ENCODE measurements at regions not wholly inside any gene's neighbourhood (a gene's known extent, or its start where the extent isn't known, plus 50 kb on each side); places are given as distances from the start of the nearest gene placed in this dataset.

- TF ChIP-seq POLR2A (IDR thresholded peaks at IDR 0.05; ENCODE audit: low read depth, low read length) (no peak), POU2F2 (IDR thresholded peaks at IDR 0.05; ENCODE audit: low read depth, low read length) (no peak)
These were observed 122.9 kb upstream of the TLE3 start for GRCh38 chr15:70220490-70221096.

Measured in GM12891 (cell line).